ENCODE measurements at regions not wholly inside any gene's neighbourhood (a gene's known extent, or its start where the extent isn't known, plus 50 kb on each side); places are given as distances from the start of the nearest gene placed in this dataset.
A peak's percentile ranks its signal among the peaks of the same experiment; 100 is the strongest.

DNA sequence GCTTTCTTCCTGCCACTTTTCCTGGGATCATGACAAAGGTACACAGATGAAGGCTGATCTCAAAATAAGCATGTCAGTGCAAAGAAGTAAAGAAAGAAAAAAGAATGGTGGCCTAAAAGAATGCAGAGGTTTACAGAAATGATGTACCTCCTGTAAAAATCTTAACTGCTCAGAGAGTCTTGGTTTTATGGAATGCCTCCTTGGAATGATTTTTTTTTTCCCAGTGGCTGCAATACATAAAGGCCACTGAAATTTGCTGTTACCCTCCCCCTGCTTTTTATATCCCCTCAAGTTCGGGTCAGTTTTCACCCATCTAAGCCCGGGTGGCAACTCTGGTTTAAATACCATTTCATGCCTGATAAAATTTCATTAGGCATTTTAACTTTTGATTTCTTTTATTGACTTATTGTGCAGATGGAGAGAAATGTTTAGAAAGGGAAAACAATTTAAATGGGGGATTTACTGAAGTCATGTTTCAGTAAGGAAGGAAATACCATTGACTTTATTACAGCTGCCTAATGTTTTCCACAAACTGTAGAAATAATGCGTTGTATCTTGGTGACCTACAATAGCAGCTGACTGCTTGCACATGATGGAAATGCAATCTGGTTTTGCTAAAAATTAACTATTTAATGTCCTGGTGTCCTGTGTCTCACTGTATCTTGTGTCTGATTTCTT is 102.5 kb downstream of the SAMD9 start:
- DNase-seq: peak; percentile 11

- no peak for DNase-seq
These were observed 103.4 kb downstream of the SAMD9 start for GRCh38 chr7:93014410-93014809.

DNA sequence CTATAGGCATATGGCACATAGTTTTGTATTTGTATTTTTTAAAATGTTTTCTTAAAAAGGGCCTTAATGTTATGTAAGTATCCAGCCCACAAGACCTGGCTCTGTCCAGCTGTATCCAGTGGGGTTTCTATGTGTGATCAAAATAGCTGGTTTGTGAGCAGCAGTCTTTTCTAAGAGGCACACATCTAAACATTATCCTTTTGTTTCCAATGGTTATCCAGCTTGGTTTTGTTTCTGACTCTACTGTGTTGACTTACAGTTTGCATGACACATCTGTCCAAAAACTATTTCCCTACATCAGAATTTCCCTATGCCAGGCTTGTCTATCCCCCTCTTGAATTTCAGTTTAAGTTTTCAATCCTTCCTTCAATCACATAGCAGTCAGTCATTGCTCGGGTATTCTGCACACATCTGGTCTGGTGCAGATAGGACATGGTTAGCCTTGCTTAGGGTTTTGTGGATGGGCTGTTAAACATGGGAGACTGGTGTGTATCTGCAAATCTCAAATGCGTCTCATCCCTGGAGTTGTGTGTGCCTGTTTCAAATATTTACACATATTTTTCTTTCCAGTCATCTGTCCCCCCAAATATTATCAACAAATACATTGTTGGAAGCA is 104.2 kb downstream of the SAMD9 start:
- DNase-seq: no peak

- DNase-seq: no peak
These were observed 106.2 kb downstream of the SAMD9 start for GRCh38 chr7:93011351-93012294.

- no peak for DNase-seq
These were observed 108.9 kb downstream of the SAMD9 start for GRCh38 chr7:93008833-93009232.

- DNase-seq: no peak
These were observed 111.2 kb downstream of the SAMD9 start for GRCh38 chr7:93006480-93007095.

- no peak for DNase-seq
These were observed 112.9 kb downstream of the SAMD9 start for GRCh38 chr7:93004906-93005305.

DNA sequence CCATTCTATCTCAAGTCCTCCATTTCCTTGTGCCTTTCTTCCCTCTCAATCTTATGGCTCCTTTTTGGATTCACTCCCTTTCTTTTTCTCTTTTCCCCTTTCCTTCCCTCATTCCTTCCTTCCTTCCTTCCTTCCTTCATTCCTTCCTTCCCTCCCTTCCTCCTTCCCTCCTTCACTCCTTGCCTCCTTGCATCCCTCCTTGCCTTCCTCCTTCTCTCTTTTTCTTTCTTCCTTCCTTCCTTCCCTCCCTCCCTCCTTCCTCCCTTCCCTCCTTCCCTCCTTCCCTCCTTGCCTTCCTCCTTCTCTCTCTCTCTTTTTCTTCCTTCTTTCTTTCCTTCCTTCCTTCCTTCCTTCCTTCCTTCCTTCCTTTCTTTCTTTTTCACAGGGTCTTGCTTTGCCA is 120.1 kb downstream of the SAMD9 start:
- no peak for DNase-seq

- DNase-seq: no peak
These were observed 120.6 kb downstream of the SAMD9 start for GRCh38 chr7:92997152-92997551.

DNA sequence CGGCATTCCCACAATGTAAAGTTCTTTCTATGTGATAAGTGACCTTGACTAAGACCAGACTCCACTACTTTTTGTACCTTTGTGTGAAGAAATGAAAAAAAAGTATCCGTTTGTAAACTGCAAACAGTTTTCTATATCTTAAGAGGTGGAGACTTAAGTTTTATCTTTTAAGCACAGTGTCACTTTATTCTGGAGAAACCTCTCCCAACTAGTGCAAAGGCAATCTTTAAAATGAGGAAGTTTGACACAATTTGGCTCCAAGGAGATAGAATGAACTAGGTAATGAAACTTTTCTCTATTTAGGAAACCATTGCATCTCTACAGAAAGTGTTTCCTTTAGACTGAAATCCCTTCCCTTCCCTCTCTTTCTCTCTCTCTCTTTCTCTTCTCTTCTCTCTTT is 122.9 kb downstream of the SAMD9 start:
- no peak for DNase-seq

- no peak for DNase-seq
These were observed 124.8 kb downstream of the SAMD9 start for GRCh38 chr7:92992932-92993331.

GRCh38 chr7:92992483-92992882 is 125.3 kb downstream of the SAMD9 start:
- DNase-seq: no peak

GRCh38 chr7:92991190-92991589 is 126.6 kb downstream of the SAMD9 start:
- no peak for DNase-seq

DNA sequence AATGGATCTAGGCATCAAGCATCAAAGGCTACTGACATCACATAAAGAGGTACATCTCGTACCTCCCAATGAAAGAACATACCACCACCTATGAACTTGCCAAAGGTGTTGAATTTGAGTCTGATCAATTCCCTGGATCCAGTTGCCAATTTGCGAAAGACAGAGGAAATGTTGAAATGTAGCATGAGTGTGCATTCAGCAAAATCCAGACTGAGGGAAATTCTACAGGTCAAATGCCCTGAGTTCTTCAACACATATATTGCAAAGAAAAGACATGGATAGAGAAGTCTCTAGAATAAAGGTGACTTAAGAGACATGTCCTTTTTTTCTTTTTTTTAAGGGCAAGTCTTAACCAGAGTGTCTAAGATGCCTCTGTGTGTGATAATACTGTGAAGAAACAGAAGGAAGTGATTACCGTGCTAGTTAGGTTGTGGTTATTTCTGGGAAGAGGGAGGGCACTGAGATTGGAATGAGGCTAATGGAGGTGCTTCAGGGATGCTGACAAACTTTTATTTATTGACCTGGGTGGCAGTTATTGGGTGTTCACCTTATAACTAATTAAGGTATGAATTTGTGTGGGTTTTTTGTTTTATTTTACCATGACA is 128.7 kb downstream of the SAMD9 start:
- no peak for DNase-seq

GRCh38 chr7:92988051-92988450 is 129.7 kb downstream of the SAMD9 start:
- DNase-seq: no peak

GRCh38 chr7:92987538-92987937 is 130.2 kb downstream of the SAMD9 start:
- no peak for DNase-seq

GRCh38 chr7:92987095-92987494 is 130.7 kb downstream of the SAMD9 start:
- DNase-seq: no peak

- no peak for DNase-seq
These were observed 134.9 kb downstream of the SAMD9 start for GRCh38 chr7:92982928-92983327.

DNA sequence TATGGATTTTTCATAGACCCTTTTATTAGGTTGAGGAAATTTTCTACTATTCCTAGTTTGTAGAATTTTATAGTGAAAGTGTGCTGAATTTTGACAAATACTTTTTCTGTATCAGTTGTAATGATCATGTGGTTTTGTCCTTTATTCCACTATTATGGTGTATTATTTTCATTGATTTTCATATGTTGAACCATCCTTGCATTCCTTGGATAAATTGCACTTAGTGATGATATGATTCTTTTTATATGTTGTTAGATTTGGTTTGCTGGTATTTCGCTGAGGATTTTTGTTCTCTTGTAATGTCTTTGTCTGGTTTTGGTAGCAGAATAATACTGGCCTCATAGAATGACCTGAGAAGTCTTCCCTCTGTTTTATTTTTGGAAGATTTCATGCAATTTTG is 140.6 kb upstream of the CDK6 start:
- DNase-seq: no peak

DNA sequence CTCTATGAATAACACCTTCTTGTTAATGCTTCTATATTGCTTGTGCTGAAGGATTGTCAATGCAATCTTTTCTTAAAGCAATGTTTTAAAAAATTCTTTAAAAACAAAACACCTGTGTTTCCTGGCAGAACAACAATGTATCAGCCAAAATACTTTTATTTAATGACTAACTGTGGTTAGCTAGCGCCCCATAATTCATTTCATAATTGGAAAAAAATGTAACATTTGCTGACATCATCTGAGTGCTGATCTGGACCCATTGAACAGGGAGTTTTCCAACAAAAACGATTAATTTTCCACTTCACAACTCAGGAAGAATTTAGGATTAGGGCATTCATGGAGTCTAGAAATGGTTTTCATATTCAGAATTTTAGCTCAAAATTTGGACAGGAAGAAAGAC is 137.6 kb upstream of the CDK6 start:
- no peak for DNase-seq

DNA sequence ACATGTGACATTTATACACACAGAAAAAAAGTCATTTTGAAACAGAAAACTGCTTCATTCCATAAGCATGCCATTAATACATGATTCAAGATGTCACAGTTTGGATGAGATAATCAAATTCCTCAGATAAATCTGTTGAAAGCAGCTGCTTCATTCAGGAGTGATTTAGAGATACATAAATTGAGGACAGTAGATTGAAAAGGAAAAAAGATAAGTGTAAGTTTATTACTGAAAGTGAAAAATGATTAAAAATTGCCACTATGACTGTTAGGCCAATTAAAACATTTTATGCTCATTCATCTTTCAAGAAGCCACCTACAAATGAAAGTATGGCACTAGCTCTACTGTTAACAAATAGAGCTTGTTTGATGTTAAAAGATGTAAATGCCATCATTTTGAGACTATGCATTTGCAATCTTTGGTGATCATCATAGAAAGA is 136.9 kb upstream of the CDK6 start:
- DNase-seq: no peak

DNA sequence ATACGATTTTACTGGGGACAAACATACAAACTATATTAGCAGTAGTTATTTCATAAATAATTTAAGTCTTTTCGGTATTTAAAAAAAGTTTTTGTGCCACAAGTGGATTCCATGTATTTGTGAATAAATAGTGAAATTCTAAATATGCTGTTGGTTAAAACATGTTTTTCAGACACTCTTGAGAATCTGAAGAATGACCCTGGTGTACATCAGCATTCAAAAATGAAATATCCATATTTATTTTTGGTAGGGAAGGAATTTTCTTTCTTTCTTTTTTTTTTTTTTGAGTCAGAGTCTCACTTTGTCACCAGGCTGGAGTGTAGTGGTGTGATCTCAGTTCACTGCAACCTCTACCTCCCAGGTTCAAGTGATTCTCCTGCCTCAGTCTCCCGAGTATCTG is 136.1 kb upstream of the CDK6 start:
- DNase-seq: no peak

DNA sequence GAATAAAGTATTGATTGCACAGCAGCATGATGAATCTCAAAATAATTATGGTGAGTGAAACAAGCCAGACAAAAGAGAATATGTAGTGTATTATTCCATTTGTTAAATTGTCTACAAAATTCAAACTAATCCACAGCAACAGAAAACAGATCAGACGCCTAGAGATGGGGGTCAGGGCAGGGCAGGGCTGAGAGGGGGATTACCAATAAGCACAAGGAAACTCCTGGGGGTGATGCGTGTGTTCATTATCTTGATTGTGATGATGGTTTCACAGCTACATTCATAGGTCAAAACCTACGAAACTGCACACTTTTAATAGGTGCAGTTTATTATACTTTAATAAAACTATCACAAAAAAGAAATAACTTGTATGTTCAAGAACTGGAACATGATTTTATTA is 132.7 kb upstream of the CDK6 start:
- DNase-seq: no peak

Data from NCI-H2227 treated with DMSO at 0.1 percent for 48 hours (cell line).